Endodermal cell (in vitro differentiated cells): ENCODE measurements at regions not wholly inside any gene's neighbourhood (a gene's known extent, or its start where the extent isn't known, plus 50 kb on each side); places are given as distances from the start of the nearest gene placed in this dataset.

Experiments used
- DNase-seq: peaks from one replicate; pipeline ENCODE4 v3.0.0-alpha.2; 2017
- H3K27ac ChIP-seq: 2 replicates; pipeline ENCODE4 v1.5.1; 2013; ENCODE audit warnings: mild to moderate bottlenecking, low read depth, low read length, moderate library complexity
- H3K27me3 ChIP-seq: 2 replicates; pipeline ENCODE4 v1.6.1; 2013; ENCODE audit warnings: mild to moderate bottlenecking, low read length, moderate library complexity; ENCODE audit not compliant: insufficient read depth, control insufficient read depth, poor library complexity, severe bottlenecking
- H3K36me3 ChIP-seq: 2 replicates; pipeline ENCODE4 v1.7.0; 2013; ENCODE audit warnings: mild to moderate bottlenecking, low read length, moderate library complexity; ENCODE audit not compliant: control insufficient read depth, insufficient read depth
- H3K4me1 ChIP-seq: one replicate; pipeline ENCODE4 v1.7.0; 2013; ENCODE audit warnings: low read length; ENCODE audit not compliant: control insufficient read depth, insufficient read depth
- H3K4me3 ChIP-seq: 2 replicates; pipeline ENCODE4 v1.5.1; 2013; ENCODE audit warnings: mild to moderate bottlenecking, low read length, moderate library complexity
- H3K9ac ChIP-seq: 2 replicates; pipeline ENCODE4 v1.6.1; 2013; ENCODE audit warnings: mild to moderate bottlenecking, low read length, moderate library complexity; ENCODE audit not compliant: poor library complexity, severe bottlenecking; ENCODE audit errors: extremely low read depth
- H3K9me3 ChIP-seq: 2 replicates; pipeline ENCODE4 v1.6.1; 2013; ENCODE audit warnings: mild to moderate bottlenecking, low read length, moderate library complexity; ENCODE audit not compliant: control insufficient read depth
- H3K27ac Mint-ChIP-seq: 2 replicates; pipeline ENCODE4 v1.8.0; 2020; ENCODE audit warnings: mixed read lengths
- H3K27me3 Mint-ChIP-seq: 2 replicates; pipeline ENCODE4 v1.8.0; 2021; ENCODE audit warnings: mild to moderate bottlenecking, mixed read lengths; ENCODE audit not compliant: insufficient read depth
- H3K36me3 Mint-ChIP-seq: 2 replicates; pipeline ENCODE4 v1.8.0; 2020; ENCODE audit warnings: low read depth, mixed read lengths
- H3K4me1 Mint-ChIP-seq: 2 replicates; pipeline ENCODE4 v1.8.0; 2020; ENCODE audit warnings: mixed read lengths
- H3K4me3 Mint-ChIP-seq: 2 replicates; pipeline ENCODE4 v1.8.0; 2020; ENCODE audit warnings: mild to moderate bottlenecking, moderate library complexity, mixed read lengths
- H3K9me3 Mint-ChIP-seq: 2 replicates; pipeline ENCODE4 v1.8.0; 2020; ENCODE audit warnings: mild to moderate bottlenecking, mixed read lengths
- CTCF ChIP-seq: fragments of 200-600 bp; sonication (generic); conservative IDR thresholded peaks from 2 replicates; pipeline ENCODE4 v1.5.0; 2021; ENCODE audit warnings: antibody characterized with exemption, mild to moderate bottlenecking
- WGBS, 2 experiments: methylation state at CpG; one replicate each; pipeline versions ENCODE4 v1.1.5 to v1.1.7; 2013; ENCODE audit warnings: missing lambda C conversion rate in 2 of 2, mixed read lengths in 1 of 2; ENCODE audit not compliant: insufficient coverage in 1 of 2, insufficient read length in 1 of 2; 5-methylcytosine and 5-hydroxymethylcytosine counted together

DNA sequence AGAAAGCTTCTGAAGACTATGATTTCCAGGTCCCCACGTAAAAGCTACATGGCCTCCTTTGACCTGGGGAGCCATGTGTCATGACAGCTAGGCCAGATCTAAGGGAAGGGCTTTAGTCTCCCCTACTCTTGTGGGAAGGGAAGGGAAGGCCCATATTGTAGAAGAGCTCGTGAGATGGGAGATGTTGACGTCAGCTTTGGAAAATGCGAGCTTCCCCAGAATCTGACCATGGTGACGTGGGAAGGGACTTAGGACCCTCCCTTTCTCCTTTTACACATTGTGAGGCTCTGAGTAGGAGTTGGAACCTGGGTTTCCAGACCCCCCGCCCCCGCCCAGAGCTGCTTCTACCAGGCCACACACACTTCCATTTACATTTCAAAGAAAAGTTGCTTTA, 165.5 kb downstream of the SYK start:
- Histone ChIP-seq H3K36me3 (no peaks in the 10 kb centered on the region), H3K27ac (no peak overlapping the region), H3K4me3 (no peak overlapping the region), H3K4me1 (peaks cover 25% of the 10 kb centered on the region), H3K27me3 (no peaks in the 10 kb centered on the region), H3K9me3 (no peaks in the 10 kb centered on the region), H3K9ac (no peak overlapping the region)
- 66 to 68% methylated on average over 5 to 7 of the region's 7 CpGs for WGBS, 2 experiments
- Mint-ChIP-seq H3K36me3 (no peaks in the 10 kb centered on the region), H3K4me3 (no peak overlapping the region), H3K4me1 (peaks cover 51% of the 10 kb centered on the region), H3K27me3 (no peaks in the 10 kb centered on the region), H3K9me3 (no peaks in the 10 kb centered on the region), H3K27ac (peak overlapping the region; percentile 18)
- TF ChIP-seq CTCF = no peak
- DNase-seq = no peak

DNA sequence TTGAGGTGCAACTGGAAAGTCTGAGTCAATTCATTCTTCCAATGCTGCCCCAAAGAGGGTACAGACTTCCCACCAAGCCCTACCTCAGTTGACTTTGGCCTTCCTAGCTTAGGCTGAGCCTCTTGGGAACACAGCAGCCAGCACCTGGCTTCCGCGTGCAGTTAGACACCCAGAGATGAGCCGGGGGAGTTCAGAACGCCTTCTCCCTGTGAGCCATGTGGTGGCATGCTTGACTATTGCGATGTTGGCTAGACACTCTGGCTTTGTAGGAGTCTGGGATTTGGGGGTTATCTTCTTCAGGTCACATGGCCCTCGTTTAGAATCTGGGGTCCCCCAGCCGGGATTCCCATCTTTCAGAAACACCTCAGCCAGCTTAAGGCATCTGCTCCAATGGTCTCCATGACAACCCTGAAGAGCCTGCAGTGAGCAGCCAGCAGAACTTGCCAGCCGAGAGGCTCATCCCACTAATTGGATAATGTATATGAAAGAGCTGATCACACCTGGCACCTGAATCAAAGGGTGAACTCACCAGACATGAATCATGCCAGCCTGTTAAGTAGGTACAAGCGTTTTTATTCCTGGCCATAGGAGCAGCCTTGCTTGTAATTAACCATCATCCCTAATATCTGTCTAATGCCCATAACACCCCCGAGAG, 167.5 kb downstream of the SYK start:
- Histone ChIP-seq H3K27ac (no peak overlapping the region), H3K36me3 (no peaks in the 10 kb centered on the region), H3K27me3 (no peaks in the 10 kb centered on the region), H3K9ac (no peak overlapping the region), H3K4me1 (peaks cover 25% of the 10 kb centered on the region), H3K4me3 (no peak overlapping the region), H3K9me3 (no peaks in the 10 kb centered on the region)
- Mint-ChIP-seq H3K36me3 (no peaks in the 10 kb centered on the region), H3K27me3 (no peaks in the 10 kb centered on the region), H3K9me3 (no peaks in the 10 kb centered on the region), H3K27ac (no peak overlapping the region), H3K4me3 (no peak overlapping the region), H3K4me1 (peaks cover 52% of the 10 kb centered on the region)
- DNase-seq = no peak
- WGBS, 2 experiments = 95 to 96% methylated on average over 4 to 10 of the region's 10 CpGs
- no peak for TF ChIP-seq CTCF

GRCh38 chr9:90970608-90971007, 169.0 kb downstream of the SYK start:
- Histone ChIP-seq H3K27me3 (no peaks in the 10 kb centered on the region), H3K9me3 (no peaks in the 10 kb centered on the region), H3K4me1 (peaks cover 33% of the 10 kb centered on the region), H3K4me3 (no peak overlapping the region), H3K36me3 (no peaks in the 10 kb centered on the region), H3K9ac (no peak overlapping the region), H3K27ac (no peak overlapping the region)
- no peak for TF ChIP-seq CTCF
- no peak overlapping the region for H3K4me3 Mint-ChIP-seq
- H3K9me3 Mint-ChIP-seq = no peaks in the 10 kb centered on the region
- H3K27ac Mint-ChIP-seq = no peak overlapping the region
- peaks cover 56% of the 10 kb centered on the region for H3K4me1 Mint-ChIP-seq
- no peak for DNase-seq
- 87 to 95% methylated on average over 4 to 9 of the region's 9 CpGs for WGBS, 2 experiments
- no peaks in the 10 kb centered on the region for H3K27me3 Mint-ChIP-seq
- no peaks in the 10 kb centered on the region for H3K36me3 Mint-ChIP-seq
